ENCODE measurements at regions not wholly inside any gene's neighbourhood (a gene's known extent, or its start where the extent isn't known, plus 50 kb on each side); places are given as distances from the start of the nearest gene placed in this dataset.
"Not testable (repeated sequence)": the region's sequence is repeated elsewhere in the genome, so short reads cannot be mapped to it uniquely, and the experiment has no call there.

DNA sequence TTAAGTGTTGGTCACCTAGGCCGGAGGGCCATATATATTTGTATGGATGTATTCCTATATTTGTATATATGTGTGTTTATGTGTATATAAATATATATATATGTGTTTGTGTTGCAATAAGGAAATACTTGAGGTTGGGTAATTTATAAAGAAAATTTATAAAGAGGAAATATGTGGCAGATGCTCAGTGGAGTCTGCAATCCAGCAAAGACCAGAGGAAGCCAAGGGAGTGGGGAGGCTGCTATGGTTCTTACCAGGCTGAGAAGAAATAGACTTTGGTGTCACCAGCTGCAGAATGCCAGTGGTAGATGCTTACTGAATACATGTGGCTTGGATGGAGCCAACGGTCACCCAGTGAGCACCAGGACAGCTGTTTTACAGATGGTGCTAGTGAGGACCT is 97.4 kb upstream of the ELOVL5 start:
- DNase-seq = no peak

GRCh38 chr6:53441761-53442160 is 93.0 kb upstream of the ELOVL5 start:
- DNase-seq = no peak

DNA sequence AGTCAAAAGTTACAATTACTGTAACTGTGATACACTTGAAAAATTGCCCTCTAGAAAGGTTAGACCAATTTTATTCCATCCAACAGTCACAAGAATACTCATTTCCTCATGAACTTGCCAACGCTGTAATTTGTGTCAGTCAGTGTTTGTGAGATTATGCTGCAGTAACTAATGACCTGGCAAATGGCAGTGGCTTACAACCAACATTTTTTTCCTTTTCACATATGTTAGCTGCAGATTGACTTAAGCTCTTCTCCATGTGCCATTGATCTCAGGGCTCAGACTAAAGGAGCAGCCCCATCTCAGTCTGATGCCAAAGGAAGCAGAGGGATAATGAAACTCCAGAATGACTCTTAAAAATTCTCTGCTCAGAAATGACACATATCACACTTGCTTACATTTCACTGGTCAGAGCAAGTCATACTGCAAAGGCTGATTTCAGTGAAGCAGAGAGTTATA is 92.3 kb upstream of the ELOVL5 start:
- DNase-seq = no peak

- DNase-seq = no peak
These were observed 91.7 kb upstream of the ELOVL5 start for GRCh38 chr6:53440336-53440945.

GRCh38 chr6:53439556-53439955 is 90.8 kb upstream of the ELOVL5 start:
- no peak for DNase-seq

- DNase-seq = no peak
These were observed 88.9 kb upstream of the ELOVL5 start for GRCh38 chr6:53437557-53438202.

DNA sequence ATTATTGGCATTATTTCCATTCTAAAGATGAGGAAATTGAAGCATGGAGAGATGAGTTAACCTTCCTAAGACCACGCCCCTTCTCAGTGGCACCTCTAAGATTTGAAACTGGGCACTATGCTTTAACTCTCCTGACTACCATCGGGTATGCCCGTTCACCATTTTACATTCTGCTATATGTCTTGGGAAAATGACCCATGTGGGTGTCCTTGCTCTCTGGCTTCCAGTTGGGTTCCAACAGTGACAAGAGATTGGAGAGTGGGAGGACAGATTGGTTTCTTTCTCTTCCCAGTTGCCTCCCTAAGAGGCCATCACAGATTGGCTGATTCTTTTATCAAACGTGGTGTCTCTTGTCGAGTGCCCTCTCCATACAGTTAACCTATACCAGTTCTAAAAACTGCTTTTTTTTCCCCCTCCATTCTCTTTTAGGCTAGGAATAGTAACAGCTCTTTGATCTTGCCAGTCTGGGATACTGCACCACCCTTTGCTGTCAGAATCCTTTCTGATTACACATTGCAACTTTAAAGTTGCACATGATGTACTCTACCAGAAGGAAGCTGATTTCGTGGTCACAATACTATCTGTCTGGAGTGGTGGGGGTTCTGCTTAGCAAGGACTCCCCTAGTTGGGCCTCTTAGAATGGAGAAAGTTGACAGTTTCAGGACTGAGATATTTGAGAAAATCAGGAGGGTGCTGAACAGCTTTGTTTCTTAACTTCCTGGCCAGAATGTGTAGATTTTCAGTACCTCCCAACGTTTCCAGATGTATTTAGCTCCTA is 88.0 kb upstream of the ELOVL5 start:
- no peak for DNase-seq

DNA sequence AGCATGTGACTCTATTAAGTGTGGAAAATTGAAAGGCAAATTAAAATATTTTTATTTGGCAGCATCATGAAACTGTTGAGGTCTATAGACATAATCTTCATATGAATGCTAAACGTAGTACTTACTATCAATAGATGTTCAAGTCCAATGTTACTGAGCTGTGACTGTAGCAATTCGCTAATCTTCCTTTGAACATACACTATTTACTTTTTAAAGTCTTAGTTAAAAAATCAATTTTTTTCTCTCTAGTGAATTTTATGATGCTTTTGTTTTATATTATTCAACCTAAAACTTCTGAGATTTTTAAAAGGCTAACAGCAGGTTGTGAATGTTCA is 85.2 kb upstream of the ELOVL5 start:
- DNase-seq = no peak

DNA sequence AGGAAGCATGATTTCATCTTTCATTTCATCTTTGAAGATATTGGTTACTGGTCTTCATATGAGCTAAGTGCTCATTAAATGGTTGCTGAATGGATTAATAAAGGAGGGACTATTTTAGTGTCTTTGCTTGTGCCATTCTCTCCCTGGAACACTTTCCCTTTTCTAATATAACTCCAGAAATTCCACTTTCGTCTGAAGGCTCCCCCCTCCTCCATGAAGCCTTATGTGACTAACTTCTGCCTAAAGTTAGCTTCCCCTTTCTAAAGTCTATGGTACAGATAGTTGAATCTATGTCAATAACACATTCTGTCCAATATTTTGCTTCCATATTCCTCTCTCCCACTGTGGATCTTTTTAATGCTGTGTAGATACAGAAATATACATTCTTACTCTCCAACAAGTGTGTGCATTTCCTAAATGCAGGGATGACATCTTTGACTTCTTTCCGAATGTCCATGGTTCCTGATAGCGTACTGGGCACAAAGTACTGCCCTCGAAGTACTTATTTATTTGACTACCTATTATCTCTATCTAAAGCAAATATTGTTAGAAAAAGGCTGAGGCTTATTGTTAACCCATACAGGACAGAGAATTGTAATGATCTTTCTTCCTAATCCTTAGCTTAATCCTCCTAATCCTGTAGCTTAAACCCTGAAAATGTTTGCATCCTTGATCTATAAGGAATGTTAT is 84.7 kb upstream of the ELOVL5 start:
- DNase-seq = no peak

GRCh38 chr6:53432318-53433161 is 83.8 kb upstream of the ELOVL5 start:
- no peak for DNase-seq

DNA sequence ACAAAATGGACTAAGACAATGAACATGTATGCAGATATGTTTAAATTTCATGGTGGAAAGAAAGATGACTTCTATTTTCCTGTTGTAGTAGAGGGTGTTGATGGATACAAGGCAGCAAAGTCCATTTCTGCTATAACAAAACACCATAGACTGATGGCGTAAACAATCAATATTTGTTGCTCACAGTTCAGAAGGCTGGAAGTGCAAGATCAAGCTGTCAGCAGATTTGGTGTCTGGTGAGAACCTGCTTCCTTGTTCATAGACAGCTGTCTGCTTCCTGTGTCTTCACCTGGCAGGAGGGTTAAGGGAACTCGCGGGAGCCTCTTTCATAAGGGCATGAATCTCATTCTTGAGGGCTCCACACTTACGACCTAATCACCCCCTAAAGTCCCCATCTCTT is 83.0 kb upstream of the ELOVL5 start:
- DNase-seq = no peak

DNA sequence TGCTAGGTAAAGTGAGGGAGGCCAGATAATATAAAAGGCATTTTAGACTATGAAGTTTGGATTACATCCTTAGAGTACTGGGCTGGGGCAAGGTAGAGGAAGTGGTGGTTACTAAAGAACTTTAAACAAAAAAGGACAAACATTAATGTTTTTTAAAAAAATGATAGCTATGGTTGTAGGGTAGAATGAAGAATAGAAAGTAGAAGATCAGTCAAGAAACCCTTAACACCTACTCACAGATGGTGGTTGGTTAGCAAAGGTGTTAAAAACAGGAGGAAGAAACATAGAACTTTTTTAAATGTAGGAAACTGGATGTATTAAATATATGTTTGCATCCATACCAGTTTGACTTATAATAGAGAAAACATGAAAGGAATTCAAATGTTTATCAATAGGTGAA is 80.7 kb upstream of the ELOVL5 start:
- no peak for DNase-seq

- no peak for DNase-seq
These were observed 80.1 kb upstream of the ELOVL5 start for GRCh38 chr6:53428886-53429285.

DNA sequence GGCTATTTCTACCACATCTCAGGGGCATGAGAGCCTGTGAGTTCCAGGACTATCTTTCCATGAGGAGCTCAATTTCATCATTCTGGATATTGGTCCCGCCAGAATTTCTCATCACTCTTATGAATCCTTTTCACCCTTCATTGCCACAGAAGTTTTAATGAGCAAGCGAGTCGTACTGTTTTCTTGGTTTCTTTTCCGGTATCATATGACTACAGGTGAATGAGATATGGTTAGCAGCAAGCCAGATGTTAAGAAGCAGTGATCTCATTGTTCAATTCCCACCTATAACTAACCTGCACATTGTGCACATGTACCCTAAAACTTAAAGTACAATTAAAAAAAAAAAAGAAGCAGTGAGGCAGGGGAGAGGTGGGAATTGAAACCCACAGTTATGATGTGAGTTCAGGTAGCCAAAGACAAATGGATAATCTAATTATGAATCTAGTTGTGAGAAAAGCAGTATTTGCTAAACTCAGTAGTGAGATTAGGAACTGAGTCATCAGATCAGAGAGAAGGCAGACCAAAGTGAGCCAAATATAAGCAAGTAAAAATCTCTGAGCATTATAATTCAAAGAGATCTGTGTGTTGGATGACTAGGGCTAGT is 78.0 kb upstream of the ELOVL5 start:
- no peak for DNase-seq

- DNase-seq = no peak
These were observed 77.4 kb upstream of the ELOVL5 start for GRCh38 chr6:53426117-53426516.

DNA sequence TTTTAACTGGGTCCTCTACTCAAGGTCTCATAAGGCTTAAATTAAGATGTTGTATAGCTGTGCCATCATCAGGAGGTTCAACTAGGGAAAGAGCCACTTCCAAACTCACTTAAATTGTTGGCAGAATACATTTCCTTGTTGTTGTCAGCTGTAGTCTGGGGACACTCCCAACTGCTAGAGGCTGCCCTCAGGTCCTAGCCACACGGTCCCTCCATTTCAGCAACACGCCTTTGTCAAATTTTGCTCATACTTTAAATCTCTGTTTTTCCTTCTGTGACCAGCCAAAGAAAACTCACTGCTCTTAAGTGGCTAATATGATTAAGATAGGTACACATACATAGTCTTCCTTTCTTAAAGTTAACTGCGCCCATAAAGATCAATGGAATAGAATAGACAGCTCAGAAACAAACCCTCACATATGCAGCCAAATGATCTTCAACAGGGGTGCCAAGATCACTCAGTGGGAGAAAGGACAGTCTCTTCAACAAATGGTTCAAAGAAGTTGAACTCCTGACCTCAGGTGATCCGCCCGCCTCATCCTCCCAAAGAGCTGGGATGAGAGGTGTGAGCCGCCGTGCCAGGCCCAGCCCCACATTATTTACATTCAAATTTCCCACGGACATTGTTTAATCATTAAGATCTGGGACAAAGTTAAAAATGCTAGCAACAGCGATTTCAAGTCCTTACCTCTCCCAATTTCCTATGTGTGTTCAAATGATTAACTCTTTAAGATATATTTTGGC is 76.4 kb upstream of the ELOVL5 start:
- DNase-seq = no peak

GRCh38 chr6:53424300-53424699 is 75.5 kb upstream of the ELOVL5 start:
- no peak for DNase-seq

DNA sequence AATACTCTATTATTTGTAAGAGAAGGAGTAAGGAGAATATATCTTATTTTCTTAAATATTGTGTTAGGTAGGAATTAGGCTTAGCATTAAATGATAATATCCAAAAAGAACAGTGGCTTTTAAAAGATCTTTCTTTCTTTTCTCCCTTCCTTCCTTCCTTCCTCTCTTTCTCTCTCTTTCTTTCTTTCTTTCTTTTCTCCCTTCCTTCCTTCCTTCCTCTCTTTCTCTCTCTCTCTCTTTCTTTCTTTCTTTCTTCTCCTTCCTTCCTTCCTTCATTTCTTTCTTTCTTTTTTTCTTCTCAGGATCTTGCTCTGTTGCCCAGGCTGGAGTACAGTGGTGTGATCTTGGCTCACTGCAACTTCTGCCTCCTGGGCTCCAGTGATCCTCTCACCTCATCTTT is 74.8 kb upstream of the ELOVL5 start:
- DNase-seq = not testable (repeated sequence)

GRCh38 chr6:53419026-53419425 is 70.3 kb upstream of the ELOVL5 start:
- no peak for DNase-seq

GRCh38 chr6:53418288-53418687 is 69.5 kb upstream of the ELOVL5 start:
- DNase-seq = no peak

DNA sequence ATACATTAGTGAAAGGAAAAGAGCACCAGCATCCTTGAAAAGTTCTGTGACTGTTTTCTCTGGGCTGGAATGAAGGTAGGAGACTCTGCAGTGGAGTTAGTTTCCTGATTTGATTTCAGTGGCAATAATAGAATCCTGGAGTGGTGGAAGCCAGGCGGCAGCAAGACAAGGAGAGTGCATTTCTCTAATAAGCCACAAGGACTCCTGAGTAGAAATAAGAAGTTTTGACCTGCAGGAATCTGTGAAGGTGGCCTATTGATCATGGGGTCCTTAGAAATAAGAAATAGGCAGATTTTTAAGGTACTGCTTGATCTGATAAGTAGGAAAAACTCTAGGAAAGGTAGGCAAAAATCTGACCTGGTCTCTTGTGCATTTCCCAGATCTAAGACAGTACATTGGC is 68.4 kb upstream of the ELOVL5 start:
- DNase-seq = no peak

DNA sequence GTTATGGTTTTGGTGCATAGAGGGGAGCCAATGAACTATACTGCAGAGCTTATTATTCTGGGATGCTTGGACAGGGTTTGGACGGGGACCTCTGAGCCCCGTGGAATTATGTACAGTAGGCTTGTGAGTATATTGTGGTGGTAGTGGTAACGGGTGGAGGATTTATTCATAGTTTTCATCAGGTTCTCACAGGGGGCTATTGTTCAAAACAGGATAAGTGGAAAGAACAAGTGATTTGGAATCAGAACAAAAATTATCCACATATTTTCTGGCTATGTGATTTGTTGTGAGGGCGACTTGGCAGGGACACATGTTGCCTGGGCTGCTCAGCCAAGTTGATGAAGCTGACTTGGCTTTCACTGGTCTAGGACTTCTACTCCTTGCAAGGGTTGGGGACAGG is 64.6 kb upstream of the ELOVL5 start:
- no peak for DNase-seq

Measured in activated CD4-positive, CD25-positive, alpha-beta regulatory T cell treated with anti-CD3 and anti-CD28 coated beads, Interleukin-2, amount 50 U/mL, for 72 hours (primary cell).